Adrenal gland (tissue), 9 donors: ENCODE measurements at regions not wholly inside any gene's neighbourhood (a gene's known extent, or its start where the extent isn't known, plus 50 kb on each side); places are given as distances from the start of the nearest gene placed in this dataset.

ENCODE experiments used
- DNase-seq, 7 donors: peaks; one replicate each; pipeline ENCODE4 v3.0.0-alpha.2; 2019 to 2020
- H3K27ac ChIP-seq, 5 donors: fragments of 200-600 bp; sonication (generic) in 4 of 5; 1 replicate in 3 of 5; 2 replicates in 2 of 5; pipeline versions ENCODE4 v1.5.1 to v1.8.0; 2016 to 2020; ENCODE audit warnings: mild to moderate bottlenecking in 1 of 5
- H3K27me3 ChIP-seq: fragments of 200-600 bp; 2 replicates; pipeline ENCODE4 v1.8.0; 2021
- H3K36me3 ChIP-seq, 2 donors: fragments of 200-600 bp; replicated peaks in 1 of 2; 1 replicate in 1 of 2; 2 replicates in 1 of 2; pipeline versions ENCODE4 v1.5.1 to v1.8.0; 2018 to 2022
- H3K4me1 ChIP-seq, 2 donors: fragments of 200-600 bp; replicated peaks in 1 of 2; 1 replicate in 1 of 2; 2 replicates in 1 of 2; pipeline versions ENCODE4 v1.5.1 to v1.8.0; 2018 to 2021
- H3K4me3 ChIP-seq, 4 donors: fragments of 200-600 bp; sonication (generic) in 3 of 4; one replicate each; pipeline ENCODE4 v1.5.1; 2016 to 2018
- H3K9me3 ChIP-seq, 3 donors: fragments of 200-600 bp; sonication (generic) in 1 of 3; replicated peaks in 1 of 3; 1 replicate in 2 of 3; 2 replicates in 1 of 3; pipeline versions ENCODE4 v1.5.1 to v1.8.0; 2016 to 2021
- CTCF ChIP-seq, 6 experiments: fragments of 450-650 bp in 4 of 6; fragments of 200-600 bp in 2 of 6; sonication (generic) in 1 of 6; IDR thresholded peaks; 1 replicate in 5 of 6; 2 replicates in 1 of 6; pipeline versions ENCODE4 v1.5.1 to v1.8.0; 2016 to 2021; ENCODE audit warnings: antibody characterized with exemption in 6 of 6, mild to moderate bottlenecking in 2 of 6, moderate library complexity in 1 of 6
- POLR2A ChIP-seq, 2 donors: fragments of 450-650 bp; IDR thresholded peaks; one replicate each; pipeline ENCODE4 v1.6.1; 2017; ENCODE audit warnings: antibody characterized with exemption in 2 of 2, mild to moderate bottlenecking in 2 of 2, moderate library complexity in 1 of 2
- WGBS, 4 donors: extraction: QIAGEN DNeasy Blood & Tissue Kit in 2 of 4; methylation state at CpG; one replicate each; pipeline versions ENCODE4 v1.1.5 to v1.1.7; 2013 to 2017; 5-methylcytosine and 5-hydroxymethylcytosine counted together
- intact Hi-C, 2 donors: fragments of 100-400 bp; cut with DNase I; formaldehyde crosslinking; loops; one replicate each; pipeline versions ENCODE4 v1.14.1 to v1.15.0; 2022 to 2023
- donor health status: healthy with polysubstance abuse.
- donor health status: Bipolar disorder and iron deficiency.
- donor health status: DM: yes; HTN: yes; CAD: no.
- donor health status: DM: no; HTN: no; CAD: no.
- donor health status: DM: no; HTN: no; CAD: no.

- no peak for TF ChIP-seq POLR2A (IDR thresholded peaks at IDR 0.05)
- TF ChIP-seq CTCF (IDR thresholded peaks at IDR 0.05), result no peak
- H3K4me3 ChIP-seq, result no peak overlapping the region
- no peak for DNase-seq
- peaks cover 14 to 21% of the 10 kb centered on the region in 2 donors for H3K4me1 ChIP-seq
- H3K9me3 ChIP-seq, result no peaks in the 10 kb centered on the region
- H3K27me3 ChIP-seq, result no peaks in the 10 kb centered on the region
- H3K36me3 ChIP-seq, result no peaks in the 10 kb centered on the region
- intact Hi-C loops, result no loop called here
- 85 to 92% (median 87%) methylated on average over 20 to 27 of the region's 27 CpGs for WGBS, 4 donors
- no peak overlapping the region for H3K27ac ChIP-seq
Measured at GRCh38 chr7:92888-93672, 99.3 kb upstream of the FAM20C start.

- Histone ChIP-seq H3K27ac (no peak overlapping the region), H3K36me3 (no peaks in the 10 kb centered on the region), H3K9me3 (no peaks in the 10 kb centered on the region), H3K4me1 (peaks cover 10 to 11% of the 10 kb centered on the region in 2 donors), H3K27me3 (no peaks in the 10 kb centered on the region), H3K4me3 (no peak overlapping the region)
- DNase-seq, result no peak
- intact Hi-C loops, result no loop called here
- TF ChIP-seq CTCF (IDR thresholded peaks at IDR 0.05), result no peak
- TF ChIP-seq POLR2A (IDR thresholded peaks at IDR 0.05), result no peak
- WGBS, 4 donors, result 85 to 93% (median 89%) methylated on average over 6 of the region's 6 CpGs
Measured at GRCh38 chr7:94251-94801, 98.0 kb upstream of the FAM20C start.

GRCh38 chr7:95180-95862 lies 97.0 kb upstream of the FAM20C start:
- no peak for DNase-seq
- H3K27me3 ChIP-seq, result no peaks in the 10 kb centered on the region
- TF ChIP-seq POLR2A (IDR thresholded peaks at IDR 0.05), result no peak
- no peak for TF ChIP-seq CTCF (IDR thresholded peaks at IDR 0.05)
- peaks cover under 1 to 2% of the 10 kb centered on the region in 2 donors for H3K4me1 ChIP-seq
- no peak overlapping the region for H3K27ac ChIP-seq
- H3K4me3 ChIP-seq, result no peak overlapping the region
- 80 to 85% (median 84%) methylated on average over 8 of the region's 8 CpGs for WGBS, 4 donors
- no peaks in the 10 kb centered on the region for H3K36me3 ChIP-seq
- intact Hi-C loops, result no loop called here
- H3K9me3 ChIP-seq, result no peaks in the 10 kb centered on the region

- H3K9me3 ChIP-seq, result no peaks in the 10 kb centered on the region
- H3K36me3 ChIP-seq, result no peaks in the 10 kb centered on the region
- intact Hi-C loops, result no loop called here
- no peaks in the 10 kb centered on the region for H3K27me3 ChIP-seq
- H3K4me3 ChIP-seq, result no peak overlapping the region
- H3K27ac ChIP-seq, result no peak overlapping the region
- whole genome bisulfite sequencing, 4 donors, result 69 to 85% (median 72%) methylated on average over 8 of the region's 8 CpGs
- TF ChIP-seq POLR2A (IDR thresholded peaks at IDR 0.05) (no peak), CTCF (IDR thresholded peaks at IDR 0.05) (no peak)
- H3K4me1 ChIP-seq, result no peaks in the 10 kb centered on the region
- DNase-seq, result no peak
Measured at GRCh38 chr7:95863-96260, 96.5 kb upstream of the FAM20C start.
